ES-I3 (cell line): ENCODE measurements at regions not wholly inside any gene's neighbourhood (a gene's known extent, or its start where the extent isn't known, plus 50 kb on each side); places are given as distances from the start of the nearest gene placed in this dataset.

Experiments
- H3K36me3 ChIP-seq: 2 replicates; pipeline ENCODE4 v1.6.1; 2013; ENCODE audit warnings: mild to moderate bottlenecking, low read length, control low read depth, moderate library complexity; ENCODE audit not compliant: insufficient read depth
- H3K4me1 ChIP-seq: 2 replicates; pipeline ENCODE4 v1.6.1; 2013; ENCODE audit warnings: mild to moderate bottlenecking, control low read depth, low read length; ENCODE audit not compliant: insufficient read depth
- H3K9ac ChIP-seq: 2 replicates; pipeline ENCODE4 v1.6.1; 2013; ENCODE audit warnings: low read depth, mild to moderate bottlenecking, low read length, moderate library complexity
- H3K9me3 ChIP-seq: 2 replicates; pipeline ENCODE4 v1.6.1; 2013; ENCODE audit warnings: mild to moderate bottlenecking, low read length, moderate library complexity; ENCODE audit not compliant: control insufficient read depth, insufficient read depth

- H3K36me3 ChIP-seq = no peaks in the 10 kb centered on the region
- no peaks in the 10 kb centered on the region for H3K9me3 ChIP-seq
- no peak overlapping the region for H3K9ac ChIP-seq
- no peaks in the 10 kb centered on the region for H3K4me1 ChIP-seq
These were observed 62.3 kb upstream of the ADAMTS3 start for GRCh38 chr4:72631296-72631695.

GRCh38 chr4:72629540-72629939 lies 60.5 kb upstream of the ADAMTS3 start:
- Histone ChIP-seq H3K36me3 (no peaks in the 10 kb centered on the region), H3K4me1 (no peaks in the 10 kb centered on the region), H3K9ac (no peak overlapping the region)

GRCh38 chr4:72627723-72628122 lies 58.7 kb upstream of the ADAMTS3 start:
- H3K9me3 ChIP-seq = no peaks in the 10 kb centered on the region

More at GRCh38 chr4:72629540-72629939, 60.5 kb upstream of the ADAMTS3 start:
- no peaks in the 10 kb centered on the region for H3K9me3 ChIP-seq

More at GRCh38 chr4:72627723-72628122, 58.7 kb upstream of the ADAMTS3 start:
- no peaks in the 10 kb centered on the region for H3K4me1 ChIP-seq
- no peaks in the 10 kb centered on the region for H3K36me3 ChIP-seq
- no peak overlapping the region for H3K9ac ChIP-seq
